Hematopoietic multipotent progenitor cell treated with erythropoietin and hydrocortisone succinate and interleukin-3 and kit ligand, for 17 days (in vitro differentiated cells): ENCODE measurements at regions not wholly inside any gene's neighbourhood (a gene's known extent, or its start where the extent isn't known, plus 50 kb on each side); places are given as distances from the start of the nearest gene placed in this dataset.

ENCODE experiments used
- DNase-seq: peaks from one replicate; pipeline ENCODE4 v3.0.0-alpha.2; 2015; ENCODE audit warnings: low spot score

DNA sequence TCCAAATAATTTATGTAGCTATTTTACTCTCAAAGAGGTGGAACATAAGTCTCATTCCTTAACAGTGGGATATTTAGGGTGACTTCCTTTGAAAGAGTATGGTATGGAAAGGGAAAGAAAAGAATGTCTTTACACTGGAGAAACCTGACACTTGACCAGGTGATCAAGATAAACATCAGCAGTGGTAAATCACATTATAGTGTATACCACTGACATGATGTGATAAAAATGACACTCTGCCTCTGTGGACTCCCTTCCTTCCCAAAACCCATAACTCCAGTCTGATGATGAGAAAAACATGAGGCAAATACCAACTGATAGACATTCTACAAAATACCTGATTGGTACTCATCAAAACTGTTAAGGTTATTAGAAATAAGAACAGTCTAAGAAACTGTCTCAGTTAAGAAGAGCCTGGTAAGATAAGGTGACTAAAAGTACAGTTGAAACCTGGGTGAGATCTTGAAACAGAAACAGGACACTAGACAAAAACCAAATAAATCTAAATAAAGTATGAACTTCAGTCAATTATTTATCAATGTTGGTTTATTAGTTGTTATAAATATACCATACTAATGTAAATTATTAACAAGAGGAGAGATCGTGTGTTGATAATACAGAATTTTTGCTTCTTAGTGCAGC lies 144.2 kb upstream of the PCDH18 start:
- DNase-seq = no peak

DNA sequence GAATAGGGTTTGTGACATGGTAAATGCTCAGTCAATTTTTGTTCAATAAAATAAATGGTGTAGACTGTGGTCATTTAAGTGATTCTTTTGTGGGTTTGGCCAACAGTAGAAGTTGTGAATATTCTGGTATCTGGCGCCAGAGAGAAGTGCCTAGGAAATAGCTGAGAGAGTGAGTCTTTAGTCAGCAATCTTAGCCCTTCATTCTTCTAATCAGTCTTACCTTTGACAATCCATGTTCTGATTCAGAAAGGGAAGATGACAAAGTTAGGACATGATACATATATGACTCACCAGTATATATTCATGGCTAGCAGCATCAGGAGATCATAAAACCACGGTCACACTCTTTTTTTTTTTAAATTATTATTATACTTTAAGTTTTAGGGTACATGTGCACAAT lies 141.8 kb upstream of the PCDH18 start:
- DNase-seq = no peak

DNA sequence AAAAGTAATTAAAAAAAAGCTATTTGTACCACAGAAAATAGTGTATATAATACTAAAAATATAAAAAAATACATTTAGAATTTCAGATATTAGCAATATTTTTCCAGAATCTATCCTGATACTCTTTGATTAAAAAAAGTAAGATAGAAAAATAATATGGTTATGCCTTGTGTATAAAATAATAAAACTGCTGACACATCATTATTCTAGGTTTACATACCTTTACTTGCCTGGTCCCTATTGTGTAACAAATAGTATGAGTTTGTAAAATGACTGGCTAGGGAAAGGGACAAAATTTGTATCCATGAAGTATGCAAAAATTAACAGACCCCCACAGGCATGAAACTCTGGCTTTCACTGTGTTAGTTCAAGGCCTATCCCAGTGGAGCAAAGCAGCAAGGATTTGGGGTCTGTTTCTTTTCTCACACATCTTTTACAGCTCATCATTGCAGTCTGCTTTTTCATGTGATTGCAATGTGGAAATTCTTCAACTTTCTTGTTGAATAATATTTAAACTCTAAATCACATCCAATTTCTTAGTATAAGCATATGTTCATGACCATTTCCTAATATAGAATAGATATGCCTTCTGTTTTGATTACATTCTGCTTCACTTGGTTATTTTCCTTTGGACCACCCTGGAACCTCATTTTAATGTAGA lies 136.7 kb upstream of the PCDH18 start:
- no peak for DNase-seq

- no peak for DNase-seq
Observed at GRCh38 chr4:137664416-137664815, 132.1 kb upstream of the PCDH18 start.

- no peak for DNase-seq
Observed at GRCh38 chr4:137664046-137664387, 131.7 kb upstream of the PCDH18 start.

DNA sequence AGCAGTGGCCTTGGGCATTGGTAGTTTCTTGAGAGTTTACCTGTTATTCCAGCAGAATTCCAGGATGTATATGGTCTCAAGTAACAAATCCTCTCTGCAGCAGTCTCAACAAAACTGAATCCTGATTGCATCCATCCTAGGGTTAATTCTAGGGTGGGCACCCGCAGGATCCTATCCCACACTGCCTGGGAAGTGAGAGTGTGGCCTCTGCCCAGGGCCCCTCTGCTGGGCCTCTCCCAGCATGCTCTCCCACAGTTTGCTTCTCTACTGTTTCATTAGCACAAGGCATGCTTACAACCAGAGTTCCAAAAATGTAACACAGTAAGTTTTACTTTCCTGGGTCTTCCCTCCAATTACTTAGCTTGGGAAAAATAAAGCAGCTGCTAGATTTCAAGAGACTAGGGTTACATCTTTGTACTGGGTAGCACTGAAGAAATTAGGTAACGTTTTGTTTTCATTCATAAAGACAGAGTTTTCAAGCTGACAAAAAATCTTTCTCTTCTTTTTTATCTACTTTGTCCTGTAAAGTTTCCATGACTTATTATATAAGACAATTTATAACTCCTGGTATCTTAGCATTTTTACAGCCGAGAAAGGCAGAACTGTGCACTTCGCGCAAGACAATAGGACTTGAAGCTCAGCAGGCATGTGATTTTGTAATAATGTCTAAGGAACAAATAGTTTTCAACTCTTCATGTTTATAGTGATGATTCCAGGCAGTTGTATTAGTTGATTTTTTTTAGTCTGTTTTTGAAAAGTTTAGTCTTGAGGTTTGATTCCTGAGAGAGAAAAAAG lies 131.2 kb upstream of the PCDH18 start:
- no peak for DNase-seq

DNA sequence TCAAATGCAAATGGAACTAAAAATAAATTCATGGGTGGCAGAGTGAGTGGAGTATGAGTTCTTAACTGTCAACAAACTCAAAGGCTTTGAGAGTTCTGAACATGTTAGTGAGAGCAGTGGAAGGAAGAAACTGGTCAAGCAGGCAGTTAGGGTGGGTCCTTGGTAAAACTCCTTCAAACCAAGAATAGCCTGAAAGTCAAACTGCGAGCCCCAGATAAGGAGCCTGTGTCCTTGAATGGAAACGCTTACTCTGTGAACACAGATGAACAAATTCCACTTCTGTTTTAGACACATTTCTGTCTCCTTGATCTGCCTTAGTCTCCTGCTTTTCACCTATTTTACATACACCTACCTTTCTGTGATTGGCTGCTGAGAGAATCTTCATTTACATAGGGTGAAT lies 129.4 kb upstream of the PCDH18 start:
- DNase-seq = no peak

GRCh38 chr4:137660211-137660610 lies 127.9 kb upstream of the PCDH18 start:
- no peak for DNase-seq

DNA sequence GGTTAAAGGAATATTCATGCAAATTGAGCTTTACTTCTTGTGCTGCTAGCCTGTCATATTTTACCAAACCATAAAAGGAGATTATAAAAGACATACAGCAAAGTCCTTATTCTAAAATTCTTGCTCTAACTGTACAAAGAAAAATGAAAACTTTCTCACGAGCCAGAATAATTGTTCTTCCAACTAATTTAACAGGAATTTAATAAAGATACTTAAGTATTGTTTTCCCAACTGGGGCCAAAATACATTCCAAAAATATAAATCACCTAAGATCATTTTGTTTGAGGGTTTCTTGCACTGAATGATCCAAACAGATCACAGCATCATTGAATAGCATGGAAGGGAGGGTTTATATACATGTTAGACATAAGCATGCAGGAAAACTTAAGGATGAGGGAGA lies 127.1 kb upstream of the PCDH18 start:
- no peak for DNase-seq

DNA sequence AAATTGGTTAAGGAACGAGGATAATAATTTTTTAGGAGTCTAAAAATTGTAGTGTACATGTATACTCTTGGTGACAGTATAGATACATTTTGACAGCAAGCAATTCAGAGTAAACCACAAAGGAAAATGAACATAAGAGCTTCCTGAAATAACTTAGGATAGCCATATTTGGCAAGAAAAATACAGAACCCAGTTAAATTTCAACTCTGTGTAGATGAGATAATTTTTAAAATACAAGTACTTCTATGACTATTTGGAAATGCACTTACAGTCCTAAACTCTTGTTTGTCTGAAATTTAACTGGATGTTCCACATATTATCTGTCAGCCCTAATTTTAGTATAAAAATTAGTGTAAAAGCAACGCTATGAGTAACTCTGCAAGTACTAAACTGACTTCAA lies 124.4 kb upstream of the PCDH18 start:
- no peak for DNase-seq

DNA sequence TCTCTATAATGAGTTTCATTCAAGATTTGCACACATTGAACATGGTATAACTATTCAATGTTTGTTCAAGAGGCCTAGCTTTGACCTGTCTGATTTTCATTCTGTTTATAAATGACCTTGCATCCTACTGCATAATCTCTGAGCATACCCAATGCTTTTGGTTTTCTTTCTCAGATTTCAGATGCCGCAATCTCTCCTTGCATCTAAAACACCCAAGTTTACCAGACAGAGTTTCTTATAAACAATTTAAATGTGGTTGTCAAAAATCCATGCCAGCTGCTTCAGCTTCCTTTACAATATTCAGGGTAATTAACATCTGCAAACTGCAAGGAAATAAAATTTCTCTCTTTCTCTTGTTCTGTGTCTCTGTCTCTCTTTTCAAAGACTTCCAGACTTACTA lies 123.0 kb upstream of the PCDH18 start:
- DNase-seq = no peak

- DNase-seq = no peak
Observed at GRCh38 chr4:137651128-137651527, 118.8 kb upstream of the PCDH18 start.

- no peak for DNase-seq
Observed at GRCh38 chr4:137649711-137650450, 117.6 kb upstream of the PCDH18 start.

GRCh38 chr4:137648531-137648930 lies 116.2 kb upstream of the PCDH18 start:
- no peak for DNase-seq

- DNase-seq = no peak
Observed at GRCh38 chr4:137647375-137647774, 115.1 kb upstream of the PCDH18 start.

GRCh38 chr4:137644201-137644600 lies 111.9 kb upstream of the PCDH18 start:
- no peak for DNase-seq

GRCh38 chr4:137641544-137641943 lies 109.2 kb upstream of the PCDH18 start:
- DNase-seq = no peak

DNA sequence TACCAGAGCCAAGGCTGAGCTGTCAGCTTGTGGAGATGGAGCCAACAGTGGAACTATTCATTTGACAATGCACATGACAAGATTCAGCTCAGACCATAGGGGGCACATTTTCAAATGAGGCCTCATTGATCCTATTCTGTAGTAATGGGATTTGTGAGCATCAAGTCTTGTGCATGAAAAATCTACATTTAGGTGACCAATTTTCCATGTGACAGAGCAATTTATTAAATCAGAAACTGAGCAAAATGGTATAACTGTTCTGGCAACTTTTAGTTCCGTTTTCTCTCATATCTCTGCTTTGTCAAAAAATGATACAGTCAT lies 108.5 kb upstream of the PCDH18 start:
- no peak for DNase-seq

DNA sequence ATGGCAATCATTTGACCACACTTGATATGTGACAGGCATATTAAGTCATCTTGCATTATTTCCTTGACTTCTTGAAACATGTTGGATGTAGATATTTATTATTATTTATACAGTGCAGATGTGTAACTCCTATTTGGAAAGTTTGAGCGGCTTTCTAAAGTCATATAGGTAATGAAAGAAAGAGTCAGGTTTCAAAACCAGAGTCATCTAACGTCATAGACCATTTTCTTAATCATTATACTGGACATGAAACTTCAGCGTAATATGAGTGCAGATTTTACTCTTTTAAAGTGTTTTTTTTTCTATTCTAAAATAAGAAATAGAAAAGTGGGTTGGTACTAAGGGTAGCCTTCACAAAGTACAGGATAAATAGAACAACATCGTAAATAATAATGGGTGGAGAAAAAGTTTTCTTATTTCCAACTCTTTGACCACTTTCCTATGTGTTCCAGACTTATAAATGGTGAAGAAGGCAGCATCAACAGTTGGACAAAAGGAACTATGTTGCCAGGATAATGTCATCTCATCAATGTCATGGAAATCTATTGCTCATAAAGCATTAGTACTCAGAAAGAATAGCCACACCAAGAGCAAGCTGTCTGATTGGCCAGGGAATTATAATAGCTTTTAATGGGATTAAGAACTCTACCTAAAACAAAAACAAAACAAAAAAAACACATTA lies 108.0 kb upstream of the PCDH18 start:
- no peak for DNase-seq

DNA sequence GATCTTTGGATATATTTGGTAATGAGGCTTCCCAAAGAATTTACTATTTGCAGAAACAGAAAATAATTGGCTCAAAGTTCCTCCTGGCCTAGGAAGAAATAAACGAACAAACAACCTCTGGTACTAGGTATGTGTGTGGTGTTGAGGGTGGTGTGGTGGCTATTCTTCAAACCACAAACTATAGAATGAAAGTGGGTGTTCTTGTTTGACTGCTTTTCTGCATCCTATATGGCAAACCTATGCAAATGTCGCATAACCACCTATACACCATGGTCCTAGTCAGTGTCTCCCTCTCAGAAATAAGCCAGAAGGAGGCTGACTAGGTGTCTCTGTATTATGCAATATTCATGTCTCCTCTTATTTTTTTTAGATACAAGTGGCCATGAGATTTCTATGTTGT lies 106.6 kb upstream of the PCDH18 start:
- no peak for DNase-seq

- DNase-seq = no peak
Observed at GRCh38 chr4:137635601-137636000, 103.3 kb upstream of the PCDH18 start.

- no peak for DNase-seq
Observed at GRCh38 chr4:137635108-137635507, 102.8 kb upstream of the PCDH18 start.
